CD4-positive, alpha-beta T cell (primary cell): ENCODE measurements at regions not wholly inside any gene's neighbourhood (a gene's known extent, or its start where the extent isn't known, plus 50 kb on each side); places are given as distances from the start of the nearest gene placed in this dataset.

Experiments
- ATAC-seq: fragments of 200-7000 bp; cut with Tn5 transposase; one replicate; pipeline ENCODE4 v1.10.0; 2022; ENCODE audit warnings: mild to moderate bottlenecking; ENCODE audit not compliant: poor library complexity
- CTCF ChIA-PET: fragments of 350-600 bp; sonication (Branson Sonifier 250); formaldehyde crosslinking; loops from one replicate; lab custom pipeline; 2021; ENCODE audit warnings: antibody characterized with exemption, inconsistent platforms; lab: Charles Lee
- POLR2A ChIA-PET: fragments of 350-600 bp; sonication (Branson Sonifier 250); formaldehyde crosslinking; loops from one replicate; lab custom pipeline; 2021; ENCODE audit warnings: antibody characterized with exemption, inconsistent platforms; lab: Charles Lee
- DNase-seq, 14 experiments: peaks; one replicate each; pipeline ENCODE4 v3.0.0-alpha.2; 2013 to 2020; ENCODE audit warnings: mixed read lengths in 2 of 14
- H3K27ac ChIP-seq, 2 donors: one replicate each; pipeline versions ENCODE4 v1.5.1 to v1.7.0; 2013; ENCODE audit warnings: low read length in 2 of 2, low read depth in 1 of 2, mild to moderate bottlenecking in 1 of 2
- H3K27me3 ChIP-seq, 2 experiments: 1 replicate in 1 of 2; 2 replicates in 1 of 2; pipeline versions ENCODE4 v1.6.1 to v1.7.0; 2013; ENCODE audit warnings: low read length in 2 of 2, control low read depth in 1 of 2, mild to moderate bottlenecking in 1 of 2, moderate library complexity in 1 of 2; ENCODE audit not compliant: insufficient read depth in 2 of 2, control insufficient read depth in 1 of 2
- H3K36me3 ChIP-seq: one replicate; pipeline ENCODE4 v1.6.1; 2013; ENCODE audit warnings: low read length, control low read depth; ENCODE audit not compliant: insufficient read depth
- H3K4me1 ChIP-seq: one replicate; pipeline ENCODE4 v1.6.1; 2013; ENCODE audit warnings: low read length, control low read depth; ENCODE audit not compliant: insufficient read depth
- H3K4me3 ChIP-seq: one replicate; pipeline ENCODE4 v1.5.1; 2013; ENCODE audit warnings: mild to moderate bottlenecking, low read length, moderate library complexity
- H3K9me3 ChIP-seq, 2 experiments: 1 replicate in 1 of 2; 2 replicates in 1 of 2; pipeline versions ENCODE4 v1.6.1 to v1.7.0; 2013; ENCODE audit warnings: low read length in 2 of 2, mild to moderate bottlenecking in 2 of 2, control low read depth in 1 of 2, moderate library complexity in 1 of 2; ENCODE audit not compliant: control insufficient read depth in 1 of 2, insufficient read depth in 1 of 2
- H3K27ac Mint-ChIP-seq: one replicate; pipeline ENCODE4 v1.8.0; 2020; ENCODE audit warnings: mixed read lengths
- H3K27me3 Mint-ChIP-seq: one replicate; pipeline ENCODE4 v1.8.0; 2021; ENCODE audit warnings: mixed read lengths
- H3K36me3 Mint-ChIP-seq: one replicate; pipeline ENCODE4 v1.8.0; 2021; ENCODE audit warnings: low read depth, mixed read lengths
- H3K4me1 Mint-ChIP-seq: one replicate; pipeline ENCODE4 v1.8.0; 2021; ENCODE audit warnings: low read depth, mixed read lengths
- H3K4me3 Mint-ChIP-seq: one replicate; pipeline ENCODE4 v1.8.0; 2020; ENCODE audit warnings: mild to moderate bottlenecking, mixed read lengths
- H3K9me3 Mint-ChIP-seq: one replicate; pipeline ENCODE4 v1.8.0; 2020; ENCODE audit warnings: mixed read lengths
- intact Hi-C, 2 experiments: fragments of 100-400 bp; cut with DNase I in 1 of 2; cut with micrococcal nuclease in 1 of 2; formaldehyde crosslinking; loops; one replicate each; pipeline versions ENCODE4 v1.15.1 to v1.9.0; 2023 to 2025; cut with DNase I, micrococcal nuclease
- TF ChIP-seq, protein P1 (sequence below): fragments of 200-600 bp; IDR thresholded peaks from one replicate; pipeline ENCODE4 v1.8.0; 2022; ENCODE audit warnings: antibody characterized with exemption, mild to moderate bottlenecking

DNA sequence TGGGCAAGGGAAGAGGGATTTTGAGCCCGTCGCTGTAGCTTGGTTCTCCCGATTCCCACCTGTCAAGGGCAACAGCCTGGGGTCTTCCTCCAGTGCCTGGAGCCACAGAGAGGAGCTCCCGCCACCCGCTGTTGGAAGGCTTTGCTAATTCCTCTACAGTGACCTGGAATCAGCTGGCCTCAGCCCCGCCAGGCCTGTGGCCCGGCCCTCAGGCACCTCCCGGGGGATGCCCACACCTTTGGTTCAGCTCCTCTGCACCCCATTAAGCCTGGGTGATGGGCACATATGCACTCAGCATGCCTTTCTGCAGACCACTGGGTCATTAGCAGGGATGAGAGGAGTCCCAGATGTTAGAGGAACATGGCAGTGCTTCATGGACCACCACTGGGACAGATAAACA lies 121.4 kb upstream of the MKI67 start:
- CTCF ChIA-PET = no interaction called here
- TF ChIP-seq, protein P1, sequence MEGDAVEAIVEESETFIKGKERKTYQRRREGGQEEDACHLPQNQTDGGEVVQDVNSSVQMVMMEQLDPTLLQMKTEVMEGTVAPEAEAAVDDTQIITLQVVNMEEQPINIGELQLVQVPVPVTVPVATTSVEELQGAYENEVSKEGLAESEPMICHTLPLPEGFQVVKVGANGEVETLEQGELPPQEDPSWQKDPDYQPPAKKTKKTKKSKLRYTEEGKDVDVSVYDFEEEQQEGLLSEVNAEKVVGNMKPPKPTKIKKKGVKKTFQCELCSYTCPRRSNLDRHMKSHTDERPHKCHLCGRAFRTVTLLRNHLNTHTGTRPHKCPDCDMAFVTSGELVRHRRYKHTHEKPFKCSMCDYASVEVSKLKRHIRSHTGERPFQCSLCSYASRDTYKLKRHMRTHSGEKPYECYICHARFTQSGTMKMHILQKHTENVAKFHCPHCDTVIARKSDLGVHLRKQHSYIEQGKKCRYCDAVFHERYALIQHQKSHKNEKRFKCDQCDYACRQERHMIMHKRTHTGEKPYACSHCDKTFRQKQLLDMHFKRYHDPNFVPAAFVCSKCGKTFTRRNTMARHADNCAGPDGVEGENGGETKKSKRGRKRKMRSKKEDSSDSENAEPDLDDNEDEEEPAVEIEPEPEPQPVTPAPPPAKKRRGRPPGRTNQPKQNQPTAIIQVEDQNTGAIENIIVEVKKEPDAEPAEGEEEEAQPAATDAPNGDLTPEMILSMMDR = no peak
- POLR2A ChIA-PET = no interaction called here
- Mint-ChIP-seq H3K27ac (no peak overlapping the region), H3K9me3 (no peaks in the 10 kb centered on the region), H3K4me1 (no peaks in the 10 kb centered on the region), H3K27me3 (no peaks in the 10 kb centered on the region), H3K4me3 (no peak overlapping the region), H3K36me3 (no peaks in the 10 kb centered on the region)
- Histone ChIP-seq H3K9me3 (peaks cover 0 to 7% of the 10 kb centered on the region in 2 experiments), H3K36me3 (no peaks in the 10 kb centered on the region), H3K27me3 (no peaks in the 10 kb centered on the region), H3K4me3 (no peak overlapping the region), H3K27ac (no peak overlapping the region), H3K4me1 (no peaks in the 10 kb centered on the region)
- no peak for ATAC-seq
- DNase-seq = no peak
- intact Hi-C loops = no loop called here

DNA sequence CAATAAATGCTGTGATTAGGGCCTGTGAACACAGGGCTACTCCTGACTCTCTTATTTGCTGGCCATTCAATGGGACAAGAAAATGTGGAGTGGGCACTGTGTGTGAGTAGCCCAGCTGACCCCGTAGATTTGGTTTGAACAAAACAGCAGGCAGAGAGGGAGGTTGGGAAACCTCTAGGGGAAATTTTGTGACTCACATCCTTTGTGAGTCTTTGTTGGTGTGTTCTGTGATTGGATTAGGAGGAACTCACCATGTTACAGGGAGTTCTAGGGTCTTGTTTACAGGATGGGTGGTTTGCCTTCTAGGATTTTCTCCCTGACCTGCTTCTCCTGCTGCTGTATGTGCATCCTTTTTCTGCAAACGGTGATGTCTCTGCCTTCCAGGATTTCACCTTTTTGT lies 128.3 kb upstream of the MKI67 start:
- peaks cover 7% of the 10 kb centered on the region for H3K27me3 Mint-ChIP-seq

DNA sequence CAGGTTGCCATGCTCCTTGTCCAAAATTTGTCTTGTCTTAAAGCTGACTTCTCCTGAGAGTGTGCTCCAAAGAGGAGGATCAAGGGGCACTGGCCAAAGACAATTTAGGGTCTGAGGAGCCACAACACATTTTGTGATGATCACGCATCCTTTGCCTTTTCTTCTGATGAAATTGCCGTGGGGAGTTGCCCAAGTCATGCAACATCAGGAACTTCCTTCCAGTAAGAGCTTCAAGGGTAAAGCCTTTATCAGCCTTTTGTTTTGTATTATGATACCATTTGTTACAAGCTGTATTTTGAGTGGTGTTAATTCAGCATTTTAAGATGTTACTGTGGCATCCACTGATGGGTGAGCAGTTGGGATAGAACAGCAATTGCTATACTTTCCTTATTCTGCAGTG lies 131.2 kb upstream of the MKI67 start:
- Histone ChIP-seq H3K4me3 (no peak overlapping the region), H3K27me3 (peaks cover 6 to 9% of the 10 kb centered on the region in 2 experiments), H3K9me3 (peaks cover 0 to 3% of the 10 kb centered on the region in 2 experiments), H3K27ac (no peak overlapping the region), H3K36me3 (no peaks in the 10 kb centered on the region), H3K4me1 (no peaks in the 10 kb centered on the region)
- ChIA-PET POLR2A (no interaction called here), CTCF (no interaction called here)
- intact Hi-C loops = no loop called here
- no peak for DNase-seq
- H3K9me3 Mint-ChIP-seq = no peaks in the 10 kb centered on the region
- no peak for ATAC-seq
- no peaks in the 10 kb centered on the region for H3K4me1 Mint-ChIP-seq
- H3K36me3 Mint-ChIP-seq = no peaks in the 10 kb centered on the region
- H3K27ac Mint-ChIP-seq = no peak overlapping the region
- TF ChIP-seq, protein P1 = no peak
- H3K4me3 Mint-ChIP-seq = no peak overlapping the region
- peaks cover 13% of the 10 kb centered on the region for H3K27me3 Mint-ChIP-seq

More for the DNA sequence above, 128.3 kb upstream of the MKI67 start:
- intact Hi-C loops = no loop called here
- peaks cover 0 to 2% of the 10 kb centered on the region in 2 experiments for H3K27me3 ChIP-seq
- peaks cover 0 to 3% of the 10 kb centered on the region in 2 experiments for H3K9me3 ChIP-seq
- DNase-seq (no peak), ATAC-seq (no peak)
- no peak overlapping the region for H3K4me3 ChIP-seq
- no peak overlapping the region for H3K4me3 Mint-ChIP-seq
- ChIA-PET POLR2A (no interaction called here), CTCF (no interaction called here)
- no peaks in the 10 kb centered on the region for H3K9me3 Mint-ChIP-seq
- H3K36me3 ChIP-seq = no peaks in the 10 kb centered on the region
- no peaks in the 10 kb centered on the region for H3K4me1 Mint-ChIP-seq
- H3K36me3 Mint-ChIP-seq = no peaks in the 10 kb centered on the region
- TF ChIP-seq, protein P1 = no peak
- H3K27ac Mint-ChIP-seq = no peak overlapping the region
- no peak overlapping the region for H3K27ac ChIP-seq
- H3K4me1 ChIP-seq = no peaks in the 10 kb centered on the region
